ENCODE measurements at regions not wholly inside any gene's neighbourhood (a gene's known extent, or its start where the extent isn't known, plus 50 kb on each side); places are given as distances from the start of the nearest gene placed in this dataset.

DNA sequence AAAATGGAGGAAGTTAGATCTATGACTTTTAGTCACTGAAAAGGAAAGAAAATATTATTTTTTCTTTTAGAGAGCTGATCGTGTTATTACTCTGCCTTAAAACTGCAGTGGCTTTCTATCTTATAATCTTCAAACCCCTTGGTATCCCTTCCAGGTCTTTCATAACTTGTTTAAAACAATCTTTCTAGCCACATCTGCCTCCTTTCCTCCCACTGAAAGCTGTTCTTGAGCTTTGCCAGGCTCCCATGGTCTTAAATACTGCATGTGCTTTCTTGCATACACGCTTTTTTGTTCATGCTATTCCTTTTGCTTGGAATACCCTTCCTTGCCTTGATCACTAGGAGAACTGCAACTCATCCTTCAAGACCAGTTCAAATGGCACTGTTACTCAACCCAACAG is 65.9 kb upstream of the GADD45A start:
- DNase-seq: no peak

DNA sequence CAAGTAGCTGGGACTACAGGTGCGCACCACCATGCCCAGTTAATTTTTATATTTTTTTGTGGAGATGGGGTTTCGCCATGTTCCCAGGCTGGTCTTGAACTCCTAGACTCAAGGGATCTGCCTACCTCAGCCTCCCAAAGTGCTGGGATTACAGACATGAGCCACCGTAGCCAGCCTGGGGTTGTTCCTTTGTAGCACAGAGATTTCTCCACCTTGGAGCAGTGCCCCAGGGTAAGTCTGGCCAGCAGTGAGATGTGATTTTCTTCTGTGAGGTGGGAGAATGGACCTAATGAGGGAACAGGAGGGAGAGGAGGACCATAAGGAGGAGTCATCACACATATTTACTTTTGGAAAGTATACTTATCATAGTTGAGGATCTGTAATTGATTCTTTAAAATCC is 61.1 kb upstream of the GADD45A start:
- DNase-seq: no peak

GRCh38 chr1:67624680-67625079 is 60.3 kb upstream of the GADD45A start:
- DNase-seq: no peak

DNA sequence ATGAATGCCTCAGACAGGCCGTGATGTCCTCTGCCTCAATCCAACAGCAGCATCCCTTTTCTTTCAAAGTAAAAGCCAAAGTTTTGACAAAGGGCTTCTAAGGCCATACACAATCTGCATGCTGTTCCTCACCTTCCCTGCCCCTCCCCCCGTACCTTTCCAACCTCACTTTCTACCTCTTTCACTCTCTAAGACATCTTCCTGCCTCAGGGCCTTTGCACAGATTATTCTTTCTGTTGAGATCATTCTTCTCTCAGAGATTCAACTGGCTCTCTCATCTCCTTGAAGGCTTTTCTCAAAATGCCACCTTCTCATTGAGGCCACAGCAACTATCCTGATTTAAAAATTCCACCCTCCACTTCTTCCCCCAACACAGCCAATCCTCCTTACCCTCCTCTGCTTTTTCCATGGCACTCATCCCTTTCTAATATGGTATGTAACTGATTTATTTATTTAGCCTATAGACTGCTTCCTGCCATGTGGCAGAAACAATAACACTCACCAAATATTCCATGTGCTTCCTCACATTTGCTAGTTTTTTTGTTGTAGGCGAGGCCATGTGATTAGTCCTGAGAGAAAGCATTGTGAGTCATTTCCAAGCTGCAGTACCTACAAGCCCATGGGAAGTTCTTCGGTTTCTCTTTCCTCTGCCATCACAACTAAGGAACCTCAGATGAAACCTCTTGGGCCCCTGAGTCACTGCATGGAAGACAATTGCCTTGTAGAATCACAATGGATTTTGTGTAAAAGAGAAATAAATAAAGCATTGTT is 58.7 kb upstream of the GADD45A start:
- DNase-seq: no peak

DNA sequence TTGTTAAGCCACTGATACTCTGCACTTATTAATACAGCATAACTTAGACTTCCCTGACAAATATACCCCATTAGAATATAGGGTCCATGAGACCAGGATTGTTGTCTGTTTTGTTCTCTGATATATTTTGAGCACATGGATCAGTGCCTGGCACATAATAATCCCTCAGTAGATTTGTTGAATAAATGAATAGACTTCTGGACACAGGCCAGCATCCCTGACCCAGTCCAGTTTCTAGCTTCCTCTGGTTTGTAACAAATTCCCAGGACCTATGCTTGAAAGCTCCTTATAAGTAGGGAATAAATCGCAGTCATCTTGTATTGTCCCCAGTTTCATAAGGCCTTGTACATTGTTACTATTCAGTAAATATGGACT is 58.2 kb upstream of the GADD45A start:
- no peak for DNase-seq

- DNase-seq: no peak
Measured at GRCh38 chr1:67627336-67627735, 57.7 kb upstream of the GADD45A start.

GRCh38 chr1:67627906-67628305 is 57.1 kb upstream of the GADD45A start:
- no peak for DNase-seq

DNA sequence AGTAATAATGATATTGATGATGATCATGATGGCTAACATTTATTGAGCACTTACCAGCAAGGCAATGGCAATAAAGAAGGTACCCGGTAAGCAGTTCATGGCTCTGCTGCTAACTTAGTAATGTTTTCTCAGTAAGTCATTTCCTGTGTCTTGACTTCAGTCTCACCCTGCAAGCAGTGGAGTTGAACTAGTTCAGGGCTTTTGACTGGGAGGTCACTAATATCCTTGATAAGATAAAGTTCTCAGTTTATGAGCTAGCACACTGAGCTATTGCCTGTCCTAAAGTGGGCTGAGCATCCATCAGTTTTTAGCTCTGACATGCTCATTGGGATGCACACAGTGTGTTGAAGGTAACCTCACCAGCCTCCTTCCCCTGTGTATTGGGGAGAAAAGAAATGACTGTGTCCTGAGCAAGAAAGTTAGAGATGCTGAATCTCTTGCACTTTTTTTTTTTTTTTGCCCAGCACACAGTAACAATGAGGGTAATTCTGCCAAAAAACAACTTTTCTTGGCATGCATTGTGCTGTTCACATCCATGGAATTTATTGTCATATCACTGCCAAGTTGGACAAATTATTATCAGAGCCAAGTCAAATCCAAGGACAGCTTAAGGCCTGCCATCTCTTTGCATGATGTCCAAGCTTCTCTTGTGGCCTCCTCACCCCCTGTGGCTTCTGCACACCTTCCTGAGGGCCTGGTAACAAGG is 55.5 kb upstream of the GADD45A start:
- DNase-seq: no peak

DNA sequence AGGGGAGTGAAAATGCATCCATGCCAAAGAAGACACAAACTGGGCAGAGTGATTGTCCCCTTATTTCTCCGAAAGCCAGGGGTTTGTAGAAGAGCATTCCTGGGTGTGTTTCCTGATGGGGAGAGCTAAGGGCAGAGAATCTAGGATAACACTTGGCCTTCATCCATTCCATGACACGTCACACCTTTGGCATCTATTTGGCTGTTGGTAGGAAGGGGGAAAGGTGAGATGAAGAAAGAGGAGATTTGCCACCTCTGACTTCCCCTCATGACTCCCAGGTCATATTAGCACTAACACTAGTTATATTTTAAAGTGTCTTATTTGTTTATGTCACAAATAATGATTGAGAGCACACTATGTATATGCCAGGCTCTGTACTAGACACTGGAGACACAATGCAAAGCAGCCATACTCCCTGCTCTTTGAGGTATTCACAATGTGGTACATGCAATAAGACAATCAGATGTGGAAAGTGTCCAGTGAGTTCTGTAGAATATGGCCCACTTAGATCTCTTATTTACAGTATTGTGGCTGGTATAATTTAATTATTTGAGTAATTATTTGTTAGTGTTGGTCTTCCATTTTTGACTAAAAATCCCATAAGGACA is 54.5 kb upstream of the GADD45A start:
- no peak for DNase-seq

DNA sequence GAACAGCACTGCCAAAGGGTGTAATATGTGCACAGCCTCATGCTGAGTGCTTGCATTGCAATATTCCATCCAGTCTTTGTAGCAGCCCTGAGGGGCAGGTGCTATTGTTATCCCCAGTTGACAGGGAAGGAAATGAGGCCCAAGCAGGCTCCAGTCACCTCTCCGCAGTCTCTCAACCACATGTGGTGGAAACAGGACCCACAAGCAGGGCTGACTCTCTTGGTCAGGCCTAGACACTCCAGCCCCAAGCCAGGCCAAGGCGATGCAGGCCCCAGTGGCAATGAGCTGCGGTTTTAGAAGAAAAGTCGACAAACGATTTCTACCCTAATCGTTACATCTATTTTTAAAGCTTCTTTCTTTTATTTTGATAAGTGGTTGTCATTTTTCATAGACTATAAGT is 52.6 kb upstream of the GADD45A start:
- DNase-seq: no peak

DNA sequence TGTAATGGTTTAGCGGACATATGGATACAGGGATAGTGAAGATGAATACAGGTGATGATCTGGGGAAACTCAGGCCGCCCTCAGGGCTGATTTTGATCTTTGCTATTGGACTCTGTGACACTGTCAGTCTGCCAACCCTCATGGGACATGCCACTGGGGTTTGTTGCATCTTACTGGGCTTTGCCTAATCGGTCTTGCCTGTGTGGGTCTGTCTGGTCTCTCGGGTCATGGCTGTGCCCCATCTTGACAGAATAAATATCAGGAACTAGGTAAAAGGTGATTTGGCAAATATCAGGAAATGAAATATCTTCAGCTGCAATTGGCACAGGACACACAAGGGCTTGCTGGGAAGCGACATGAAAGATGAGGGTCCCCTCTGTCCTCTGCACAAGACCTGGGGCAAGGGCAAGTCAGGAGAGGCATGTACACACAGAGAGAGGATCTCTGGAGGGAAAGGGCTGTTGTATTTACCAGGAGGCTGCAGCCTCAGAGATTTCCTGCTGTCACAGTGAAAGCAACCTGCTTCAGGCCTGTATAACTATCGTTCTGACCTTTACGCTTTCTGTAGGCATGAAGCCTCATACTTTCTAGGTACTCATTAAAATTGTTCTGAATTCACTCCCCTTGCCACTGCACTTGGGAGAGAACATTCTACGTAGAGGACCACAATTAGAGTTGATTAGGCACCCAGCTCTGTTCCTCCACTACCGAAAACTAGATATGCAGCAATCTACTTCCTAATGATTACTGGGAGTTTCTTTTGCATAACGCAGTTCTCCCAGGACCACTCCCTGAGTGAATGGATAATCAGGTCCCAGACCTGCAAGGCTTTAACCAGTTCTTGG is 52.0 kb upstream of the GADD45A start:
- DNase-seq: no peak

DNA sequence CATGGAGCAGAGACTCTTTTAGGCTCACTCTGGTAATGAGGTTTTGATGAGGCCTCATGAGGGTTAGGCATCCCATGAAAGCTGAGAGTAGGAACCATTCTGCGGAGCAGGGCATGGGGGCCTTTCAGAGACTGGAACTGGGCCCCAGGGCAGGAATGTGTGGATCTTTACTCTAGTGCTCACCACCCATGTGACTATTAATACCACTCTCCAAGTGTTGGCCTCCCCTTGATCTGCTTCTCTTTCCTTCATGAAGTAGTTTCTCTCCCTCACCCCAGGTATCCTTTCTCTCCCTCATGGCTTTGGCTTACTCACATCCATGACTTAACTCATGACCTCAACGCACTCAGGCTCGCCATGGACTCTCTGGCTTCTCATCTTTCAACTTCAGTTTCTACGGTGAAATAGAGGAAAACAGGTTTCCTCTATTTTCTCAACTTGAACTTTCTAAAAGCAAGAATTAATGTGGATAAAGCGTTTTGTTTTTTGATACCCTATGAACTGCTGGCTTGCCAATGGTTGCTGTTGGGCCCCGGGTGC is 50.5 kb upstream of the GADD45A start:
- DNase-seq: no peak

DNA sequence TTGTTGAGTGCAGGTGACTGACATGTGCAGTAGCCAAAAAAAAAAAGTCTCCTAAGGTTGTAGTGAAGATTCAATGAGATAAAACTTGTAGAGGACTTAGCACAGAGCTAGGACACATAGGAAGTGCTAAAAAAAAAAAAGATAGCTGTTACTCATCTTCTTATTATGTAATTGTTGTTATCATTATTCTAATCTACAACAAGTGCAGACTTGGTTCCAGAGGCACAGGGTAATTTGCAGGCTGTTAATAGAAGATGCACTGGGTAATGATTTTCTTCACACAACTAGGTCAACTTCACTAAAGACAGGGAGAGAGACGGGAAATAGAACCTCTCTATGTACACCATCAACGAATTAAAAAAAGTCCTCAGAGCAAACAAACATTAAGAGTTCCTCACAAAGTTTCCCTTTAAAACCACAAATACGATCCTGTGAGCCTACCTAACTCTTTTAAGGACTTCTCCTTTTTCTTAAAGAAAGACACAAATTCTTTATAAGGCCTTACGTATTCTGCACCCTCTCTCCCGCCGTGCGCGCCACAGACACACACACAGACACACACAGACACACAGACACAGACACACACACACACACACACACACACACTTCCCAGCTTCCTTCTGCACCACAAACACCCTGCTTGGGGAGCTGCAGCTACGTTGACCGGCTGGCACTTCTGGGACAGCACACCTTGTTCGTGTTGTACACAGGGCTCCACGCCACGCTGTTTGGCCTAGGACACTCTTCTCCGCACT is 49.8 kb upstream of the GADD45A start:
- DNase-seq: no peak
